SK-N-MC (cell line): ENCODE measurements at regions not wholly inside any gene's neighbourhood (a gene's known extent, or its start where the extent isn't known, plus 50 kb on each side); places are given as distances from the start of the nearest gene placed in this dataset.

Experiments used
- DNase-seq: peaks from one replicate; pipeline ENCODE4 v3.0.0-alpha.2; 2011; ENCODE audit warnings: low read depth, low spot score
- H3K27ac ChIP-seq: fragments of 200-600 bp; sonication (generic); 2 replicates; pipeline ENCODE4 v1.5.1; 2016; ENCODE audit warnings: mixed run types
- H3K36me3 ChIP-seq: fragments of 200-600 bp; sonication (generic); 2 replicates; pipeline ENCODE4 v1.6.1; 2017; ENCODE audit warnings: antibody characterized with exemption, low read length, mixed read lengths; ENCODE audit not compliant: insufficient read depth
- H3K4me3 ChIP-seq: fragments of 200-600 bp; sonication (generic); 2 replicates; pipeline ENCODE4 v1.5.1; 2016
- H3K9ac ChIP-seq: fragments of 200-600 bp; sonication (generic); 2 replicates; pipeline ENCODE4 v1.8.0; 2017; ENCODE audit warnings: mixed run types, mixed read lengths; ENCODE audit not compliant: insufficient read length
- H3K9me3 ChIP-seq: fragments of 200-600 bp; sonication (generic); 2 replicates; pipeline ENCODE4 v1.6.1; 2017; ENCODE audit warnings: low read depth, mild to moderate bottlenecking, antibody characterized with exemption, low read length, moderate library complexity, mixed read lengths
- EZH2 ChIP-seq: fragments of 200-600 bp; sonication (generic); IDR thresholded peaks from one replicate; pipeline ENCODE4 v1.6.1; 2017; ENCODE audit warnings: antibody characterized with exemption
- FOXP2 ChIP-seq: optimal IDR thresholded peaks from 2 replicates; pipeline ENCODE3; 2011; ENCODE audit warnings: mild to moderate bottlenecking, moderate library complexity; ENCODE audit not compliant: insufficient read depth; ENCODE audit errors: extremely low read length, control extremely low read depth
- POLR2AphosphoS5 ChIP-seq: IDR thresholded peaks from 2 replicates; pipeline ENCODE4 v1.6.1; 2012; ENCODE audit warnings: mild to moderate bottlenecking, low read depth, low read length, borderline replicate concordance

DNA sequence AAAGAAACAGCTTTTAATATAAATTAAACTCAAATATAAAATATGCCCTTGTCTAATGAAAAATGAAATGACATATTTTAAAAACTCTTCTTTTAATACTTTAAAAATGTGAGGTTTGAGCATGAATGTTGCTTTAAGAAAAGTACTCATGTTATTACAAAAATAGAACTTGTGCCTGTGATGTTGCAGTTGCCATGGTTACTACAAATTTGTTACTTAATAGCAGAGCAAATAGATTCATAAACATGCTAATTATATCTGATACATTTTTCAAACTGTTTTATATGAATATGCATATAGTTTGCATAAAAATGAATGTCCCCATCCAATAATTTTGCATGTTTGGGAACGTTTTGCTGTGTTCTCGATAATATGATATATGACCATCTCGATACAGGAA is 152.3 kb upstream of the DPYD start:
- TF ChIP-seq EZH2 (no peak), POLR2AphosphoS5 (no peak), FOXP2 (no peak)
- Histone ChIP-seq H3K9me3 (no peaks in the 10 kb centered on the region), H3K36me3 (no peaks in the 10 kb centered on the region), H3K27ac (no peak overlapping the region), H3K4me3 (no peak overlapping the region), H3K9ac (no peak overlapping the region)
- DNase-seq, result no peak

DNA sequence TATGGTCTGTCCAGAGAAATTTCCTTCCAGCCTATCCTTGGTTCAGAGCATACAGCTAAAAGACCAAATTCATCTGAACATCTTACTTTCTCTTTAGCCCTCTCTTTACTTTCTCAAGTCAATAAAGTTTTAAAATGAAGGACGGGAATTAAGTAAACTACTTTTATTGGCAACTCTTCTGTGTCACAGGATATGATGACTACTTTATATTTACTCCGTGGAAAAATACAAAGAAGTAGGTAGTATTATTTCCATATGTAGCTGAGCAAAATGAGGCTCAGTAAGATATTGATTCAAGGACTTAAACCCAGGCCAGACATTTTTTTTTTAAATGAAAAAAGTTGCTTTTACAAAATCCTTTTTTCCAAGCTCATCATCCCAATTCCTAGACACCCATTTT is 151.2 kb upstream of the DPYD start:
- Histone ChIP-seq H3K9ac (no peak overlapping the region), H3K27ac (no peak overlapping the region), H3K9me3 (no peaks in the 10 kb centered on the region), H3K36me3 (no peaks in the 10 kb centered on the region), H3K4me3 (no peak overlapping the region)
- DNase-seq, result no peak
- TF ChIP-seq FOXP2 (no peak), EZH2 (no peak), POLR2AphosphoS5 (no peak)

DNA sequence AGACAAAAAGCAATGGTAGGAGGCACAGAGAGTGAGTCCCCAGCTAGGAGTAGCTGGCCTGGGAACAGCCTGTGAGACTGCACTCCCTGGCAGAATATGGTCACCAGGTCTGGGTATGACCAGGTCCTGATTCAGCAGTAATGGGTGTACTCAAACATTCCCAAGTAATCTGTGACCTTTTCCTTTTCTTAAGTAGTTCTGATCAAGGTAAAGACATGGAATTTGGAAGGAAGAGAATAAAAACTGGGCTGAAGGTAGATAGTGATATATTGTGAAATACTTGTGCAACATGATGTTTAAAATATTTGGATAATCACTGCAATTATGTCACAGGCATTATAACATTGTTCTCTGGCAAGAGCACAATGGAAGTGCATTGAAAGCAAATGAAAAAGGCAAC is 147.2 kb upstream of the DPYD start:
- DNase-seq, result no peak
- H3K36me3 ChIP-seq, result no peaks in the 10 kb centered on the region
- H3K9me3 ChIP-seq, result no peaks in the 10 kb centered on the region
- H3K27ac ChIP-seq, result no peak overlapping the region
- TF ChIP-seq POLR2AphosphoS5 (no peak), EZH2 (no peak), FOXP2 (no peak)
- no peak overlapping the region for H3K9ac ChIP-seq
- H3K4me3 ChIP-seq, result no peak overlapping the region

DNA sequence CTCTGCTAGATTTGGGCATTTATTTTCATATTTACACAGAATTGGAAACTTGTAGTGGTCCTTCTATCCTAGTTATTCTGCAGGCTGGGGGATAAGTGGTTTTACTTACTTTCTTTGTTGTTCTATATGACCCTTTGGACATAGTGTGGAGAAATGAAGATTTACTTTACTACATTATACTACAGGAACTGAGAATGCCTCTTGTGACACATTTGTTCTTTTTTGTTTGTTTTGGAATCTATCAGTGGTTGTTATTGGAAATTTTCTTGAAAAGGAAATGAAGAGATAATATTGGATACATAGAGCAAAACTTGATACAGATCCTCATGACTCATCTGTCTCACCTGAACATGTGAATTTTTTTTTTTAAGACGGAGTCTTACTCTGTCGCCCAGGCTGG is 146.1 kb upstream of the DPYD start:
- DNase-seq, result no peak
- Histone ChIP-seq H3K9ac (no peak overlapping the region), H3K9me3 (no peaks in the 10 kb centered on the region), H3K36me3 (no peaks in the 10 kb centered on the region), H3K27ac (no peak overlapping the region), H3K4me3 (no peak overlapping the region)
- TF ChIP-seq POLR2AphosphoS5 (no peak), FOXP2 (no peak), EZH2 (no peak)

DNA sequence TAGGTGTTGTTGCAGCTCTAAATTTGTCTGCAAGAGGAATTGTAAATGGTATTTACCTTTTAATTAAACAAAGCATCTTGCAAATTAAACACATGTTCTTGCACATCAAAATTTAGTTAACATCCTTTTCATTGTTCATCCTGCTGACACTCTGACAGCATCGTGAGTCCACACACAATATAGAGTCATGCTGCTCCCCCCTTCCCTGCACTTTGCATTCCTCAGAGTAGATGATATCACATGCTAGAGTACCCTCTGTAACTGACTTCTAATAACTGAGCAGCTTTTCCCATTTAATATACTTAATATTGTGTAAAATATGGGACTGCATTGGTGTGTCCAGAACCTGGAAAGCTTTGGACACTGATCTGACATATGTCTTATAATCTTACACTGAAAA is 138.8 kb upstream of the DPYD start:
- H3K9me3 ChIP-seq, result no peaks in the 10 kb centered on the region
- DNase-seq, result no peak
- no peak overlapping the region for H3K4me3 ChIP-seq
- H3K27ac ChIP-seq, result no peak overlapping the region
- TF ChIP-seq POLR2AphosphoS5 (no peak), FOXP2 (no peak), EZH2 (no peak)
- no peak overlapping the region for H3K9ac ChIP-seq
- no peaks in the 10 kb centered on the region for H3K36me3 ChIP-seq

DNA sequence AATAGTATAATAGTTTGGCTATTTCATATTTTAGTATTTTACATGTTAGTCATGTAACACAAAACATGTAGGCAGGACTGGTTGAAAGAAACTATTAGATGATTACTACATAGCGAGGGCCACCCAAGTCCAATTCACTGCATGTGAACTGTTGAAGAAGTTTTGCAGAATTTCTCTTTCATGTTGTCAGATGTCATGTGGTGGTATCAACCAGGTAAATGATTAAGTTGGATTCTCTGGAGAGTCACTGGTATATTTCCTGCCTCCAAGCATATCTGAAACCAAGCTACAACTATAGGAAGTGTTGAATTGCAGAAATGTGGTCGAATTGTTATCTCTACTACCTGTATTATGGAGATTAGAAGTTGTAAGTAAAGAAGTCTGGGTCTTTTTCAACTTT is 137.8 kb upstream of the DPYD start:
- TF ChIP-seq FOXP2, result no peak
- Histone ChIP-seq H3K27ac (no peak overlapping the region), H3K36me3 (no peaks in the 10 kb centered on the region), H3K4me3 (no peak overlapping the region), H3K9me3 (no peaks in the 10 kb centered on the region), H3K9ac (no peak overlapping the region)
- DNase-seq, result no peak

DNA sequence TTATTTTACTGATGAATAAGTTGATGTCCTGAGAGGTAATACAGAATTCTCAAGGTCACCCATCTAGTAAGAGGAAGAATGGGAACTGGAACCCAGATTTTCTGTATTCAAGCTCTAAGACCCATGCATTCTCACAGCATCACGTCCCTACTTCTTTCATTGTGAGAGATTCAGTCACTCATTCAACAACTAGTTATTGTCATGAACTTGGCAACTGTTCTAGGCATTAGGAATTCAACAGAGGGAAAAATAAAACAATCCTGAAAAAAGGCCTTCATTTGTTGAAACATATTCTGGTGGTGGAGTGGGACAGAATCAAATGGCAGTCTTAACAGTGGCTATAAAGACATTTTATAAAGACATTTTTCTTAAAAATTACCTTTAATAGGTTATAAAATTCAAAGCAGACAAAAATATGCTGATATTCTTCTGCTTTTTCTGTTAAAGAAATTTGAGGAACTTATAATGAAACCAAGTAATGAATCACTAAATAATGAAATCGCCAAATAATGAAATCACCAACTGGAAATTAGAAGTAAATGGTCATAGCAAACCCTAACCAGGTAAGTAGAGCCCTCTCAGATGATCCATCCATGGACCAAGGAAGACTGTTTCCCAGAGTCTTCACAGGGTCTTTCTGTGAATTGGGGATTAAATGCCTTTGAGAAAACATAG is 136.5 kb upstream of the DPYD start:
- DNase-seq, result no peak
- TF ChIP-seq EZH2, result no peak
- no peak for TF ChIP-seq POLR2AphosphoS5
- TF ChIP-seq FOXP2, result no peak
- Histone ChIP-seq H3K9ac (no peak overlapping the region), H3K27ac (no peak overlapping the region), H3K4me3 (no peak overlapping the region), H3K9me3 (no peaks in the 10 kb centered on the region), H3K36me3 (no peaks in the 10 kb centered on the region)

DNA sequence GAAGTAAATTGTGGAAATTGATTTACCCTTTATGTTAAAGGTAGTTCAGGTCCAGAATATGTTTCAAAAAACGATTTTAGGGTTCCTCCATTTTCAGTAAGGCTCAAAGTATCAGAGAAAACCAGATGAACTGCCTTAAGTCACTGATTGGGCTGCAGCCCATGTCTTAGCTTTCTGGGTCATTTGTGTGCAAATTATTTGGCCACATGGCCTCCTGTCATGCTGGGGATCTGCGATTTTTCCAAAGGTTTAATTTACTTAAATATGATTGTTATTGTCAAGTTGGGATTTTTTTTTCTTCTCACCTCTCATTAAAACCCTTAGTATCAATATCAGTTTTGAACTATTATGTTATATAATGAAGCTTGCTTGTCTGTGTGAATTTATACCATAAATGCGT is 135.9 kb upstream of the DPYD start:
- H3K9me3 ChIP-seq, result no peaks in the 10 kb centered on the region
- no peak for DNase-seq
- H3K27ac ChIP-seq, result no peak overlapping the region
- TF ChIP-seq FOXP2 (no peak), EZH2 (no peak), POLR2AphosphoS5 (no peak)
- no peaks in the 10 kb centered on the region for H3K36me3 ChIP-seq
- no peak overlapping the region for H3K9ac ChIP-seq
- H3K4me3 ChIP-seq, result no peak overlapping the region

DNA sequence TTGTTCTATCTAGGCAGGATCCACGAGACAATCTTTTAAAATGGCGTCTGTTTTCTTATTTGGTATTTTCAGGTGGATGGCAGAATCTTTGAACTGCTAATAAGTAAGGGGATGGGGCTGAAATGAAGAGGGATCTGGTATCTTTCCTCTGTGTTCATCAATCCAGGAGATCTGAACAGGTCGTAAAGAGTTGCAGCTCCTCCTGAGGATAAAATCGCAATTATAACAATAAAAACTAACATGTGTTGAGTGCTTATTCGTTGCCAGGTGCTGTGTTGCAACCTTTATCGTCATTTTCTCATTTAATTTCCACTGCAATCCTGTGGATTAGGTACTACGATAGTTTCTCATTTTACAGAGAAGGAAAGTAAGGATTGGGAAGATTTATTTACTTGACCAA is 134.6 kb upstream of the DPYD start:
- Histone ChIP-seq H3K36me3 (no peaks in the 10 kb centered on the region), H3K9me3 (no peaks in the 10 kb centered on the region), H3K27ac (no peak overlapping the region), H3K4me3 (no peak overlapping the region), H3K9ac (no peak overlapping the region)
- no peak for DNase-seq
- TF ChIP-seq EZH2, result no peak
- TF ChIP-seq FOXP2, result no peak
- TF ChIP-seq POLR2AphosphoS5, result no peak
